Colonic mucosa (tissue), 4 donors: ENCODE measurements at regions not wholly inside any gene's neighbourhood (a gene's known extent, or its start where the extent isn't known, plus 50 kb on each side); places are given as distances from the start of the nearest gene placed in this dataset.
A peak's percentile ranks its signal among the peaks of the same experiment; 100 is the strongest.

Experiments
- DNase-seq: peaks from one replicate; pipeline ENCODE4 v3.0.0-alpha.2; 2020
- H3K27ac ChIP-seq: fragments of 200-600 bp; one replicate; pipeline ENCODE4 v1.8.0; 2021
- H3K27me3 ChIP-seq: fragments of 200-600 bp; one replicate; pipeline ENCODE4 v1.8.0; 2021
- H3K36me3 ChIP-seq: fragments of 200-600 bp; one replicate; pipeline ENCODE4 v1.8.0; 2021
- H3K4me1 ChIP-seq: fragments of 200-600 bp; one replicate; pipeline ENCODE4 v1.8.0; 2021; ENCODE audit warnings: mild to moderate bottlenecking
- H3K4me3 ChIP-seq: fragments of 200-600 bp; one replicate; pipeline ENCODE4 v1.8.0; 2021
- H3K9ac ChIP-seq, 2 donors: one replicate each; pipeline ENCODE4 v1.7.0; 2013; ENCODE audit warnings: control low read depth in 2 of 2, low read depth in 2 of 2, low read length in 2 of 2
- H3K9me3 ChIP-seq: fragments of 200-600 bp; one replicate; pipeline ENCODE4 v1.8.0; 2021
- CTCF ChIP-seq: fragments of 200-600 bp; IDR thresholded peaks from one replicate; pipeline ENCODE4 v1.8.0; 2022; ENCODE audit warnings: antibody characterized with exemption, mild to moderate bottlenecking
- intact Hi-C: fragments of 100-400 bp; cut with DNase I; formaldehyde crosslinking; loops from one replicate; pipeline ENCODE4 v1.14.1; 2022
- donor health status: healthy.
- donor health status: DM: no; HTN: no; CAD: no.
- donor health status: DM: no; HTN: no; CAD: no.

GRCh38 chr10:4266416-4267085, 481.5 kb upstream of the KLF6 start:
- Histone ChIP-seq H3K4me1 (peaks cover 3% of the 10 kb centered on the region), H3K9ac (no peak overlapping the region), H3K27ac (no peak overlapping the region), H3K9me3 (no peaks in the 10 kb centered on the region), H3K27me3 (no peaks in the 10 kb centered on the region), H3K4me3 (no peak overlapping the region), H3K36me3 (no peaks in the 10 kb centered on the region)
- DNase-seq, result no peak
- intact Hi-C loops, result no loop called here
- TF ChIP-seq CTCF, result no peak

DNA sequence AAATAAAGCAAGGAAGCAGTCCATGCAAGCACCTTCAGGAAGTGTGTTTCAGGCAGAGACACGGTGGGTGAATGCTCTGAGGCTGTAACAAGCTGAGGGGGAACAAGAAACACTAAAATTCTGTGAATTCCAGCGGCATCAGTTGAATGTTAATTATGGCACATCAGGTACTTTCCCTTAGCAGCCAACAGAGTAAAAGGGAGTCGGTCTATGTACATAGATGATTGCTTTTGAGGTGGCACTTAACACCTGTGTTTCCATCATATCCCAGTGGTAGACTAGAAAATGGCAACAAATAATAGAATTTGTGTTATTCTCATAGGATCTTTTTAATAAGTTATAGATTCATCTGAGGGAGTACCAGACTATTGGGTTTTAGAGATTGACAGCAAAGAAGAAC, 481.0 kb upstream of the KLF6 start:
- Histone ChIP-seq H3K36me3 (no peaks in the 10 kb centered on the region), H3K9me3 (no peaks in the 10 kb centered on the region), H3K27me3 (no peaks in the 10 kb centered on the region), H3K4me3 (no peak overlapping the region), H3K27ac (no peak overlapping the region), H3K9ac (no peak overlapping the region), H3K4me1 (peaks cover 3% of the 10 kb centered on the region)
- no peak for TF ChIP-seq CTCF
- DNase-seq, result no peak
- intact Hi-C loops, result no loop called here

DNA sequence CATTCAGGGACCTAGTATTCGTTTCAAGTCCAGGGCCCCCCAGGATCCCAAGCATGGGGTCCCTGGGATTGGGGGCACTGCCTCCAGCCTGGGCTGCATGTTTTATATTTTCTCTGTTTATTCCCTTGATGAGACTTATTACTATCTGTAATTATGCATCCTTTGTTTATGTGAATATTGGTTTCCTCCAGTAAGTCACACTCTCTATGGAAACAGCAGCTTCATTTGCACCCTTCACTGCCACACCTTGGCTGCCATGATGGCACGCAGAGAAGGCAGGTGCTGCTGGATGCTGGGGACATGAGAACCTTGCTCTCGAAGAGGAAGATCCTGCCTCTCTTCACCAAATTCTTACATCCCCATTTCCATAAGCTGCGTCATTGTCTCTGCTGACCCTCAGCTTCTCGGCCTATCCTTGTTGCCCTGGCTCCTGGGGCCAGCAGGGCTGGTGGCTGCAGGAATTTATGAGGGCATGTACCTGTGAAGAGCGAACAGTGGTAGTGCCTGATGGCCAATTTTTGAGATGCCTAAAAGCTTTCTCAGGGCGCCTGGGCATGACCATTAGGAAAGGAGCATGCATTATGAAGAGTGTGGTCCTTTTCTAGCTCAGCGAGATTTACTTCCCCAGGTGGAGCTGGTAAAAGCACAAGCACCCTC, 479.3 kb upstream of the KLF6 start:
- intact Hi-C loops, result no loop called here
- H3K9me3 ChIP-seq, result no peaks in the 10 kb centered on the region
- TF ChIP-seq CTCF, result no peak
- no peaks in the 10 kb centered on the region for H3K36me3 ChIP-seq
- no peak overlapping the region for H3K4me3 ChIP-seq
- DNase-seq, result no peak
- no peak overlapping the region for H3K27ac ChIP-seq
- peaks cover 3% of the 10 kb centered on the region for H3K4me1 ChIP-seq
- no peaks in the 10 kb centered on the region for H3K27me3 ChIP-seq
- no peak overlapping the region for H3K9ac ChIP-seq

DNA sequence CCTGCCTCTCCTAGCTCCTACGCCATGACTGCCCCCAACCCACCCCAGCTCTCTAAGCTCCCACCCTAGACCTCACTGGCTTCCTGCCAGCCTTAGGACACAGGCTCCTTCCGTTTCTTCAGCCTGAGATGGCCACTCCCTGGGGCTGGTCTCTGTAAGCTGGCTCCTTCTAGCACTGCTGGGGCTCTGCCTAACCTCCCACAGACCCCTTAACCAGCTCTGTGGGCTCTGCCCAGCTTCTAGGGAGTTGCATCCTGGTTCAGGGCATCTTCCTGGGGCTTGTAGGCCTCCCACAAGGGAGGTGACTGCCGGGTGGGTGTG, 478.6 kb upstream of the KLF6 start:
- no peak overlapping the region for H3K4me3 ChIP-seq
- no peak overlapping the region for H3K27ac ChIP-seq
- peaks cover 3% of the 10 kb centered on the region for H3K4me1 ChIP-seq
- no peaks in the 10 kb centered on the region for H3K27me3 ChIP-seq
- no peak overlapping the region for H3K9ac ChIP-seq
- no peaks in the 10 kb centered on the region for H3K36me3 ChIP-seq
- no peaks in the 10 kb centered on the region for H3K9me3 ChIP-seq
- TF ChIP-seq CTCF, result no peak
- peak; percentile 52 for DNase-seq
- intact Hi-C loops, result no loop called here

DNA sequence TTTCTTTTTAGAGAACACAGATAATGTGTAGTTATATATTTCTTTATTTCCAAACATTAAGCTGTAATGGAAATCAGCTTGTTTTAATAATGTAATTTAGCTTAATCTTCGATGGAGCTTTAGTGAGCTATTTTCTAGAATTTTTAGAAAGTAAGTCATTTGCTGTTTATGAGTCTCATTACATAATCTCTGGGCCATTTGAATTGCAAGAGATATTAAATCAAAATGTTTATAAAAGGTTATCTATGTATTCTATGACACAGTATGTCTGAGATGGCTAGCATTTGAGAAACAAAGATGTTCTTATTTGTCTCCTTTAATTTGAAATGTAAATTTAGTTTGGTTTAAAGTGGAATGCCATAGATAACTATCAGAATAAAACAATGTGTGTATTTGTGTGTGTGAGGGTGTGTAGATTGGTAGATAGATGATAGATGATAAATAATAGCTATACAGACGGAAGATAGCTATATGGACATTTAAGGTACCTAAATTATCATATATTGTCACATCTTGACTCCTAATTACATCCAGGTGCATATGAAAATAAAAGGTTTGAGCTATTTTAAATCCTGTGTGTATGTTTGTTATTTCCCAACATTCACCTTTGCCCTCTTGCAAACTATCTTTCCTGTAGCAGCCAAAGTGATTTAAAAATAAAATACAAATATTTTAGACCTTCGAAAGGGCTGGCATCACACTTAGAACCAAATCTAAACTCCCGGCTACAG, 478.0 kb upstream of the KLF6 start:
- H3K9me3 ChIP-seq, result no peaks in the 10 kb centered on the region
- intact Hi-C loops, result no loop called here
- H3K4me1 ChIP-seq, result peaks cover 3% of the 10 kb centered on the region
- H3K9ac ChIP-seq, result no peak overlapping the region
- no peak for TF ChIP-seq CTCF
- H3K4me3 ChIP-seq, result no peak overlapping the region
- no peak overlapping the region for H3K27ac ChIP-seq
- DNase-seq, result no peak
- no peaks in the 10 kb centered on the region for H3K27me3 ChIP-seq
- no peaks in the 10 kb centered on the region for H3K36me3 ChIP-seq
